ENCODE measurements at regions not wholly inside any gene's neighbourhood (a gene's known extent, or its start where the extent isn't known, plus 50 kb on each side); places are given as distances from the start of the nearest gene placed in this dataset.
"Not testable (repeated sequence)": the region's sequence is repeated elsewhere in the genome, so short reads cannot be mapped to it uniquely, and the experiment has no call there.

DNA sequence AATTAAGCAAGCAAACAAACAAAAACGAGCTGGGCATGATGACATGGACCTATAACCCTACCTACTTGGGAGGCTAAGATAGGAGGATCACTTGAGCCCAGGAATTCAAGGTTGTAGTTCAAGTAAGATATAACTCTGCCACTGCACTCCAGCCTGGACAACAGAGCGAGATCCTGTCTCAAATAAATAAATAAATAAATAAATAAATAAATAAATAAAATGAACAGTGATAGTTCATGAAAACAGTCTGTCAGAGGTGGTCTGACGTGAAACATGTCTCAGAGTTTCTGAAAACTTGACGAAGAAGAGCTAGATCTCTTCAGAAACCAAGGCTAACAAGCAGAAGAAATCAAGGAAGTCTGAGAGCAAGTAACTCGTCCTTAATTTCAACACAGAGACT is 188.8 kb upstream of the GPC6 start:
- WGBS, 2 donors, result 80 to 83% methylated on average over 5 of the region's 5 CpGs
- no peak overlapping the region for H3K9ac ChIP-seq (ENCODE audit: insufficient read depth in 1 of 2, low read length in 2 of 2)
- H3K27ac ChIP-seq (ENCODE audit: low read depth in 1 of 2, low read length in 1 of 2), result no peak overlapping the region
- H3K9me3 ChIP-seq (ENCODE audit: control insufficient read depth in 4 of 4, insufficient read depth in 3 of 4, low read length in 3 of 4), result no peaks in the 10 kb centered on the region
- no peak for ATAC-seq (ENCODE audit: insufficient read depth, low FRiP score)
- no peaks in the 10 kb centered on the region for H3K4me1 ChIP-seq (ENCODE audit: control insufficient read depth in 5 of 5, insufficient read depth in 5 of 5, low read length in 5 of 5)
- no peak for DNase-seq
- TF ChIP-seq, protein P1, sequence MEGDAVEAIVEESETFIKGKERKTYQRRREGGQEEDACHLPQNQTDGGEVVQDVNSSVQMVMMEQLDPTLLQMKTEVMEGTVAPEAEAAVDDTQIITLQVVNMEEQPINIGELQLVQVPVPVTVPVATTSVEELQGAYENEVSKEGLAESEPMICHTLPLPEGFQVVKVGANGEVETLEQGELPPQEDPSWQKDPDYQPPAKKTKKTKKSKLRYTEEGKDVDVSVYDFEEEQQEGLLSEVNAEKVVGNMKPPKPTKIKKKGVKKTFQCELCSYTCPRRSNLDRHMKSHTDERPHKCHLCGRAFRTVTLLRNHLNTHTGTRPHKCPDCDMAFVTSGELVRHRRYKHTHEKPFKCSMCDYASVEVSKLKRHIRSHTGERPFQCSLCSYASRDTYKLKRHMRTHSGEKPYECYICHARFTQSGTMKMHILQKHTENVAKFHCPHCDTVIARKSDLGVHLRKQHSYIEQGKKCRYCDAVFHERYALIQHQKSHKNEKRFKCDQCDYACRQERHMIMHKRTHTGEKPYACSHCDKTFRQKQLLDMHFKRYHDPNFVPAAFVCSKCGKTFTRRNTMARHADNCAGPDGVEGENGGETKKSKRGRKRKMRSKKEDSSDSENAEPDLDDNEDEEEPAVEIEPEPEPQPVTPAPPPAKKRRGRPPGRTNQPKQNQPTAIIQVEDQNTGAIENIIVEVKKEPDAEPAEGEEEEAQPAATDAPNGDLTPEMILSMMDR (IDR thresholded peaks at IDR 0.05; ENCODE audit: control extremely low read depth, extremely low read depth), result no peak
- no peaks in the 10 kb centered on the region for H3K36me3 ChIP-seq (ENCODE audit: control insufficient read depth in 4 of 4, insufficient read depth in 4 of 4, low read length in 4 of 4)
- H3K27me3 ChIP-seq (ENCODE audit: control insufficient read depth in 3 of 3, insufficient read depth in 3 of 3, low read length in 2 of 3), result no peaks in the 10 kb centered on the region
- H3K4me3 ChIP-seq, result no peak overlapping the region

DNA sequence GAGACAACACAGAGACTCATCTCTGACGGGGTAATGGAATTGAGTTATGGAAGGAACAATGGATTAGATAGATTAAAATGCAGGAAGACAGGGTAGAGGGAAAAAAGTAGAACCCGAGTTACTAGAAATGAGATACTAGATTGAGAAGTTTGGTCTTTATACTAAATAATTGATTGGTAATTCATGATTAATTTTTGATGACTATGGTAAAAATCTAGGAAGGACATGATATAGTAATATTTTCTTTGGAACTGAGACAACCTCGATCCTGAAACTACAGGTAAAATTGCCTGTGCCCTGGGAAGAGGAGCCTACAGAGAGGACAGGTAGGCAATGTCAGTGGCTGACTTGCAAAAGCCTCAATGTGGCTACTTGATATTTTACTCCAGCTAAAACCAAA is 188.4 kb upstream of the GPC6 start:
- ATAC-seq (ENCODE audit: insufficient read depth, low FRiP score), result no peak
- TF ChIP-seq, protein P1 (IDR thresholded peaks at IDR 0.05; ENCODE audit: control extremely low read depth, extremely low read depth), result no peak
- no peaks in the 10 kb centered on the region for H3K27me3 ChIP-seq (ENCODE audit: control insufficient read depth in 3 of 3, insufficient read depth in 3 of 3, low read length in 2 of 3)
- H3K4me3 ChIP-seq, result no peak overlapping the region
- no peaks in the 10 kb centered on the region for H3K9me3 ChIP-seq (ENCODE audit: control insufficient read depth in 4 of 4, insufficient read depth in 3 of 4, low read length in 3 of 4)
- no peaks in the 10 kb centered on the region for H3K4me1 ChIP-seq (ENCODE audit: control insufficient read depth in 5 of 5, insufficient read depth in 5 of 5, low read length in 5 of 5)
- DNase-seq, result no peak
- H3K27ac ChIP-seq (ENCODE audit: low read depth in 1 of 2, low read length in 1 of 2), result no peak overlapping the region
- no peaks in the 10 kb centered on the region for H3K36me3 ChIP-seq (ENCODE audit: control insufficient read depth in 4 of 4, insufficient read depth in 4 of 4, low read length in 4 of 4)
- no peak overlapping the region for H3K9ac ChIP-seq (ENCODE audit: insufficient read depth in 1 of 2, low read length in 2 of 2)
- WGBS, 2 donors, result 78 to 79% methylated on average over 3 of the region's 3 CpGs

DNA sequence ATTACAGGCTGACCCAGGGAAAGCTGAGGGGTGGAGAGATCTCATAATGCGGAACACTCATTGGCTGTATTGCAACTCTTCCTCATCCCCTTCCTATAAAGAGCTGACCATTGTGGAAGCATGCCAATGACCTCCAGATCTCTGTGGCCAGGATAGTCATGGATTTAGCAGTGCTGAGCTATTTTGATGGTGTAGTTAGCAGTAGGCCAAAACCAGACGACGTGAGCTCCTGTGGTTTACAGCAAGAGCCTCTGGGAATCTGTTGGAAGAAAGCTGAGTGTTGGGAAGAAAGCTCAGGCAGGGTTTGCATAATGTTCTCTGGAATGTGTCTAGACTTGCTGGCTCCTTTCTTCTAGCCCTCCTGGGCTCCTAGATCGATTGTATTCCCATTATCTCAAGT is 187.5 kb upstream of the GPC6 start:
- TF ChIP-seq, protein P1 (IDR thresholded peaks at IDR 0.05; ENCODE audit: control extremely low read depth, extremely low read depth), result no peak
- no peaks in the 10 kb centered on the region for H3K27me3 ChIP-seq (ENCODE audit: control insufficient read depth in 3 of 3, insufficient read depth in 3 of 3, low read length in 2 of 3)
- H3K27ac ChIP-seq (ENCODE audit: low read depth in 1 of 2, low read length in 1 of 2), result no peak overlapping the region
- WGBS, 2 donors, result 80 to 82% methylated on average over 4 of the region's 4 CpGs
- H3K4me1 ChIP-seq (ENCODE audit: control insufficient read depth in 5 of 5, insufficient read depth in 5 of 5, low read length in 5 of 5), result no peaks in the 10 kb centered on the region
- no peak for ATAC-seq (ENCODE audit: insufficient read depth, low FRiP score)
- no peak overlapping the region for H3K9ac ChIP-seq (ENCODE audit: insufficient read depth in 1 of 2, low read length in 2 of 2)
- no peak for DNase-seq
- H3K9me3 ChIP-seq (ENCODE audit: control insufficient read depth in 4 of 4, insufficient read depth in 3 of 4, low read length in 3 of 4), result no peaks in the 10 kb centered on the region
- no peak overlapping the region for H3K4me3 ChIP-seq
- H3K36me3 ChIP-seq (ENCODE audit: control insufficient read depth in 4 of 4, insufficient read depth in 4 of 4, low read length in 4 of 4), result no peaks in the 10 kb centered on the region

DNA sequence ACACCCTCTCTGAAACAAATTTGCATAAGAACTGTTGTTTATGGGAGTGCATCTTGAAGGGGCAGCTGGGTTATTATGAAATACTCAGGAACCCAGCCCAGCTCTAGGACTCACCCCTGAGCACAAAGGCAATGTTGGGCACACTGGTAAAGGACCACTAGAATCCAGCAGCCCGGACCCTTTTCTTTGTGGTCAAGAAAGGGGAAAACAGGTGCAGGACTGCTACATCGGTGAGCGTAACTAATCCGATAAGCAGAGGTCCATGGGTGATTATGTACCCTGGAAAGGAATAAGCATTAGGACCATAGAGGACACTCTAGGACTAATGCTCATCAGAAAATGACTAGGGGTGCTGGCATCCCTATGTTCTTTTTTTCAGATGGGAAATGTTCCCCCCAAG is 185.0 kb upstream of the GPC6 start:
- H3K9me3 ChIP-seq (ENCODE audit: control insufficient read depth in 4 of 4, insufficient read depth in 3 of 4, low read length in 3 of 4); H3K9ac ChIP-seq (ENCODE audit: insufficient read depth in 1 of 2, low read length in 2 of 2); H3K4me1 ChIP-seq (ENCODE audit: control insufficient read depth in 5 of 5, insufficient read depth in 5 of 5, low read length in 5 of 5); H3K27me3 ChIP-seq (ENCODE audit: control insufficient read depth in 3 of 3, insufficient read depth in 3 of 3, low read length in 2 of 3); H3K36me3 ChIP-seq (ENCODE audit: control insufficient read depth in 4 of 4, insufficient read depth in 4 of 4, low read length in 4 of 4); ATAC-seq (ENCODE audit: insufficient read depth, low FRiP score); H3K4me3 ChIP-seq; DNase-seq; H3K27ac ChIP-seq (ENCODE audit: low read depth in 1 of 2, low read length in 1 of 2): not testable (repeated sequence)
- 92 to 96% methylated on average over 4 of the region's 4 CpGs for WGBS, 2 donors
